Ovary (tissue), 7 donors: ENCODE measurements at regions not wholly inside any gene's neighbourhood (a gene's known extent, or its start where the extent isn't known, plus 50 kb on each side); places are given as distances from the start of the nearest gene placed in this dataset.

Experiments used
- DNase-seq, 5 donors: peaks; one replicate each; pipeline ENCODE4 v3.0.0-alpha.2; 2019 to 2020
- H3K27ac ChIP-seq, 2 donors: fragments of 200-600 bp; one replicate each; pipeline versions ENCODE4 v1.5.1 to v1.8.0; 2019 to 2022
- H3K27me3 ChIP-seq: fragments of 200-600 bp; one replicate; pipeline ENCODE4 v1.8.0; 2022
- H3K36me3 ChIP-seq: fragments of 200-600 bp; sonication (generic); one replicate; pipeline ENCODE4 v1.5.1; 2019
- H3K4me1 ChIP-seq: one replicate; pipeline ENCODE4 v1.8.1; 2013; ENCODE audit warnings: mild to moderate bottlenecking, moderate library complexity; ENCODE audit not compliant: insufficient read depth
- H3K4me3 ChIP-seq: fragments of 200-600 bp; sonication (generic); one replicate; pipeline ENCODE4 v1.5.1; 2017
- H3K9me3 ChIP-seq, 2 donors: fragments of 200-600 bp in 1 of 2; sonication (generic) in 1 of 2; one replicate each; pipeline versions ENCODE4 v1.5.1 to v1.8.1; 2013 to 2019; ENCODE audit warnings: mild to moderate bottlenecking in 1 of 2, moderate library complexity in 1 of 2
- CTCF ChIP-seq, 3 donors: fragments of 450-650 bp in 2 of 3; fragments of 200-600 bp in 1 of 3; IDR thresholded peaks; one replicate each; pipeline versions ENCODE4 v1.5.1 to v1.8.0; 2016 to 2022; ENCODE audit warnings: antibody characterized with exemption in 3 of 3, mild to moderate bottlenecking in 1 of 3
- EP300 ChIP-seq: sonication (generic); formaldehyde crosslinking; IDR thresholded peaks from one replicate; pipeline ENCODE4 v1.6.1; 2017; ENCODE audit warnings: antibody characterized with exemption
- POLR2A ChIP-seq: fragments of 450-650 bp; IDR thresholded peaks from one replicate; pipeline ENCODE4 v1.6.1; 2017; ENCODE audit warnings: antibody characterized with exemption, mild to moderate bottlenecking, moderate library complexity
- WGBS, 3 donors: extraction: QIAGEN DNeasy Blood & Tissue Kit in 1 of 3; methylation state at CpG; one replicate each; pipeline versions ENCODE4 v1.1.5 to v1.1.7; 2013 to 2017; 5-methylcytosine and 5-hydroxymethylcytosine counted together
- intact Hi-C, 4 donors: fragments of 100-400 bp; cut with DNase I; formaldehyde crosslinking; loops; one replicate each; pipeline versions ENCODE4 v1.11.0 to v1.15.1; 2022 to 2023
- donor health status: DM: no; HTN: no; CAD: no; lungs with moderate emphysema.
- donor health status: DM: no; HTN: no; CAD: no.
- donor health status: Bipolar disorder and iron deficiency.
- donor health status: DM: no; HTN: no; CAD: no.
- donor health status: DM: yes; HTN: yes; CAD: no.

GRCh38 chr9:111198936-111199335, 131.1 kb downstream of the OR2K2 start:
- intact Hi-C loops, result no loop called here
- TF ChIP-seq CTCF (IDR thresholded peaks at IDR 0.05) (no peak), EP300 (no peak), POLR2A (no peak)
- no peaks in the 10 kb centered on the region for H3K36me3 ChIP-seq
- no peaks in the 10 kb centered on the region for H3K9me3 ChIP-seq
- no peak overlapping the region for H3K4me3 ChIP-seq
- no peak for DNase-seq
- no peaks in the 10 kb centered on the region for H3K27me3 ChIP-seq
- H3K27ac ChIP-seq, result no peak overlapping the region
- H3K4me1 ChIP-seq, result no peaks in the 10 kb centered on the region

- TF ChIP-seq EP300 (no peak), POLR2A (no peak), CTCF (IDR thresholded peaks at IDR 0.05) (no peak)
- DNase-seq, result no peak
- no peak overlapping the region for H3K27ac ChIP-seq
- intact Hi-C loops, result no loop called here
- no peaks in the 10 kb centered on the region for H3K36me3 ChIP-seq
- H3K9me3 ChIP-seq, result no peaks in the 10 kb centered on the region
- no peak overlapping the region for H3K4me3 ChIP-seq
- H3K4me1 ChIP-seq, result no peaks in the 10 kb centered on the region
- no peaks in the 10 kb centered on the region for H3K27me3 ChIP-seq
Measured at GRCh38 chr9:111197256-111197655, 132.8 kb downstream of the OR2K2 start.

DNA sequence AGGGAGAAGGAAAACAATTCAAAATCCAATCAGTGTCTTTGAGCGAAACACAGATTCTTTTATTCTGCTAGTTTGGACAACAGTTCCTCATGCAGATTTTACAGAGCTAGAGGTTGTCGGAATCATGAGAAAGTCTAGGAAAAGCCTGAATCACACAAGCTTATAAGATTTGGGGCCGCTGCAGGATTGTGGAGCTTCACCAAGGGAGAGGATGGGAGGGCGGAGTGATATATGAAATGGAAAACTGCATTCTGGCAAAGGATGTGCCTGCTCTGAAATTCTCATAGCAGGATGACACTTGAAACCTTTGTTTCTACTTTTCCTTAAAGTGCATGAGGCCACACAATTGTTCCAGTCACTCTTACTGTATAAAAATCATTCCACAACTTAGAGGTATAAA, 134.3 kb downstream of the OR2K2 start:
- WGBS, 3 donors, result 69 to 81% (median 76%) methylated on average over 4 of the region's 4 CpGs
- Histone ChIP-seq H3K4me1 (no peaks in the 10 kb centered on the region), H3K36me3 (no peaks in the 10 kb centered on the region), H3K9me3 (no peaks in the 10 kb centered on the region), H3K4me3 (no peak overlapping the region), H3K27ac (no peak overlapping the region), H3K27me3 (no peaks in the 10 kb centered on the region)
- no peak for DNase-seq
- intact Hi-C loops, result no loop called here
- no peak for TF ChIP-seq EP300
- no peak for TF ChIP-seq POLR2A
- TF ChIP-seq CTCF (IDR thresholded peaks at IDR 0.05), result no peak

DNA sequence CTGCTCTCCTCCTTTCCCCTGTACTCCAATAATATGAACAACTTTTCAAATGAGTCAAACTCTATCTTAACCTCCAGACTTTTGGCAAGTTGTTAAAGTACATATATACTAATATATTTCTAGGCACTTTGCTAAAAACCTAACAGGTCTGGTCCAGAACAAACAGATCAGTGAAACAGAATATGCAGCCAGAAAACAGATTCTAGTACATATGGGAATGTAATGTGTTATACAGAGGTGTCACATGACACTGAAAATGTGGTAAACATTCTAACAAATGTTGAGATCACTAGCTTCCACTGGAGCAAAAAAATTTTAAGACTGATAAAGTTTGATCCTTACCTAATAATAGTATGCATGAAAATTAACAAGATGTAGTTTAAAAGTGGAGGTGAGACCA, 136.9 kb downstream of the OR2K2 start:
- Histone ChIP-seq H3K27ac (no peak overlapping the region), H3K27me3 (no peaks in the 10 kb centered on the region), H3K36me3 (no peaks in the 10 kb centered on the region), H3K4me1 (no peaks in the 10 kb centered on the region), H3K4me3 (no peak overlapping the region), H3K9me3 (no peaks in the 10 kb centered on the region)
- TF ChIP-seq CTCF (IDR thresholded peaks at IDR 0.05) (no peak), POLR2A (no peak), EP300 (no peak)
- intact Hi-C loops, result no loop called here
- no peak for DNase-seq

- no peak for DNase-seq
- H3K27me3 ChIP-seq, result no peaks in the 10 kb centered on the region
- H3K27ac ChIP-seq, result no peak overlapping the region
- WGBS, 3 donors, result 40 to 71% (median 45%) methylated on average over 2 of the region's 2 CpGs
- no peak overlapping the region for H3K4me3 ChIP-seq
- TF ChIP-seq POLR2A (no peak), CTCF (IDR thresholded peaks at IDR 0.05) (no peak), EP300 (no peak)
- H3K4me1 ChIP-seq, result no peaks in the 10 kb centered on the region
- intact Hi-C loops, result no loop called here
- no peaks in the 10 kb centered on the region for H3K9me3 ChIP-seq
- no peaks in the 10 kb centered on the region for H3K36me3 ChIP-seq
Measured at GRCh38 chr9:111192650-111193049, 137.4 kb downstream of the OR2K2 start.
